HL-60 (cell line): ENCODE measurements at regions not wholly inside any gene's neighbourhood (a gene's known extent, or its start where the extent isn't known, plus 50 kb on each side); places are given as distances from the start of the nearest gene placed in this dataset.

ENCODE experiments used
- CTCF ChIP-seq: IDR thresholded peaks from one replicate; pipeline ENCODE4 v1.5.1; 2011; ENCODE audit warnings: low read length, control low read depth, inconsistent platforms; ENCODE audit not compliant: insufficient read depth
- POLR2AphosphoS5 ChIP-seq: IDR thresholded peaks from 2 replicates; pipeline ENCODE4 v1.6.1; 2012; ENCODE audit warnings: low read depth
- REST ChIP-seq: IDR thresholded peaks from 2 replicates; pipeline ENCODE4 v1.6.1; 2012; ENCODE audit warnings: low read depth; ENCODE audit not compliant: insufficient replicate concordance

- TF ChIP-seq CTCF (no peak), REST (no peak), POLR2AphosphoS5 (no peak)
Measured at GRCh38 chr9:81814401-81814793, 113.8 kb upstream of the SPATA31D4 start.
